Ishikawa (cell line): ENCODE measurements at regions not wholly inside any gene's neighbourhood (a gene's known extent, or its start where the extent isn't known, plus 50 kb on each side); places are given as distances from the start of the nearest gene placed in this dataset.

Experiments used
- CREB1 ChIP-seq: IDR thresholded peaks from 2 replicates; pipeline ENCODE4 v1.6.1; 2012; ENCODE audit warnings: low read depth
- EGR1 ChIP-seq: IDR thresholded peaks from 2 replicates; pipeline ENCODE4 v1.6.1; 2012
- EP300 ChIP-seq: IDR thresholded peaks from 2 replicates; pipeline ENCODE4 v1.6.1; 2012; ENCODE audit warnings: borderline replicate concordance
- NFIC ChIP-seq: IDR thresholded peaks from 2 replicates; pipeline ENCODE4 v1.6.1; 2012
- RAD21 ChIP-seq: IDR thresholded peaks from 2 replicates; pipeline ENCODE4 v1.6.1; 2012; ENCODE audit warnings: low read depth
- TAF1 ChIP-seq: IDR thresholded peaks from 2 replicates; pipeline ENCODE4 v1.6.1; 2012; ENCODE audit warnings: low read depth, mild to moderate bottlenecking
- YY1 ChIP-seq: IDR thresholded peaks from 2 replicates; pipeline ENCODE4 v1.6.1; 2012; ENCODE audit warnings: low read depth
- ZBTB7A ChIP-seq: IDR thresholded peaks from 2 replicates; pipeline ENCODE4 v1.6.1; 2012; ENCODE audit warnings: low read depth
- TF ChIP-seq, protein P1 (sequence below): IDR thresholded peaks from 2 replicates; pipeline ENCODE4 v1.6.1; 2012
- TF ChIP-seq, protein P2 (sequence below): IDR thresholded peaks from 2 replicates; pipeline ENCODE4 v1.6.1; 2012; ENCODE audit warnings: low read depth, mild to moderate bottlenecking
- TF ChIP-seq, protein P3 (sequence below): IDR thresholded peaks from 2 replicates; pipeline ENCODE4 v1.6.1; 2012

DNA sequence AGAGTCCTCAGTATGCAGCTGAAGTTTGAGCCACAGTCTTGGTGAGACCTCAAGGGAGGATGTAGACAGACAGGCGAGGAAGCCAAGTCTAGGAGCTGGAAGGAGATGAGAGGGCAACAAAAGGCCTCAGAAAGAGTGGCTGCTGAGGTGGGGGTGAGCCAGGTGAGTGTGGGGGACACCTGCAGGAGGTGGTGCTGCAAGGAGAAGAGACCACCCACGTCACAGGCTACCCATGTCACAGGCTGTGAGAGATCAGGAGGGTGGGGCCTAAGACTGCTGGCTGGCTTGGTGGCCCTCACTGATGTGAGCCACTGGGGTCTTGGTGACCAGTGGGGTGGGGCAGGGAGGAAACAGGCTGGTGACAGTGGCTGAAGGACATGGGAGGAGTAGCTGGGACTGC is 97.3 kb downstream of the KIF26A start:
- TF ChIP-seq TAF1: no peak
- TF ChIP-seq EP300: no peak
- no peak for TF ChIP-seq CREB1
- TF ChIP-seq, protein P1, sequence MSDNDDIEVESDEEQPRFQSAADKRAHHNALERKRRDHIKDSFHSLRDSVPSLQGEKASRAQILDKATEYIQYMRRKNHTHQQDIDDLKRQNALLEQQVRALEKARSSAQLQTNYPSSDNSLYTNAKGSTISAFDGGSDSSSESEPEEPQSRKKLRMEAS: no peak
- TF ChIP-seq RAD21: no peak
- no peak for TF ChIP-seq NFIC
- no peak for TF ChIP-seq EGR1
- no peak for TF ChIP-seq ZBTB7A
- TF ChIP-seq, protein P2, sequence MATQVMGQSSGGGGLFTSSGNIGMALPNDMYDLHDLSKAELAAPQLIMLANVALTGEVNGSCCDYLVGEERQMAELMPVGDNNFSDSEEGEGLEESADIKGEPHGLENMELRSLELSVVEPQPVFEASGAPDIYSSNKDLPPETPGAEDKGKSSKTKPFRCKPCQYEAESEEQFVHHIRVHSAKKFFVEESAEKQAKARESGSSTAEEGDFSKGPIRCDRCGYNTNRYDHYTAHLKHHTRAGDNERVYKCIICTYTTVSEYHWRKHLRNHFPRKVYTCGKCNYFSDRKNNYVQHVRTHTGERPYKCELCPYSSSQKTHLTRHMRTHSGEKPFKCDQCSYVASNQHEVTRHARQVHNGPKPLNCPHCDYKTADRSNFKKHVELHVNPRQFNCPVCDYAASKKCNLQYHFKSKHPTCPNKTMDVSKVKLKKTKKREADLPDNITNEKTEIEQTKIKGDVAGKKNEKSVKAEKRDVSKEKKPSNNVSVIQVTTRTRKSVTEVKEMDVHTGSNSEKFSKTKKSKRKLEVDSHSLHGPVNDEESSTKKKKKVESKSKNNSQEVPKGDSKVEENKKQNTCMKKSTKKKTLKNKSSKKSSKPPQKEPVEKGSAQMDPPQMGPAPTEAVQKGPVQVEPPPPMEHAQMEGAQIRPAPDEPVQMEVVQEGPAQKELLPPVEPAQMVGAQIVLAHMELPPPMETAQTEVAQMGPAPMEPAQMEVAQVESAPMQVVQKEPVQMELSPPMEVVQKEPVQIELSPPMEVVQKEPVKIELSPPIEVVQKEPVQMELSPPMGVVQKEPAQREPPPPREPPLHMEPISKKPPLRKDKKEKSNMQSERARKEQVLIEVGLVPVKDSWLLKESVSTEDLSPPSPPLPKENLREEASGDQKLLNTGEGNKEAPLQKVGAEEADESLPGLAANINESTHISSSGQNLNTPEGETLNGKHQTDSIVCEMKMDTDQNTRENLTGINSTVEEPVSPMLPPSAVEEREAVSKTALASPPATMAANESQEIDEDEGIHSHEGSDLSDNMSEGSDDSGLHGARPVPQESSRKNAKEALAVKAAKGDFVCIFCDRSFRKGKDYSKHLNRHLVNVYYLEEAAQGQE: no peak
- TF ChIP-seq, protein P3, sequence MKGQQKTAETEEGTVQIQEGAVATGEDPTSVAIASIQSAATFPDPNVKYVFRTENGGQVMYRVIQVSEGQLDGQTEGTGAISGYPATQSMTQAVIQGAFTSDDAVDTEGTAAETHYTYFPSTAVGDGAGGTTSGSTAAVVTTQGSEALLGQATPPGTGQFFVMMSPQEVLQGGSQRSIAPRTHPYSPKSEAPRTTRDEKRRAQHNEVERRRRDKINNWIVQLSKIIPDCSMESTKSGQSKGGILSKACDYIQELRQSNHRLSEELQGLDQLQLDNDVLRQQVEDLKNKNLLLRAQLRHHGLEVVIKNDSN: no peak
- no peak for TF ChIP-seq YY1
